ENCODE measurements at regions not wholly inside any gene's neighbourhood (a gene's known extent, or its start where the extent isn't known, plus 50 kb on each side); places are given as distances from the start of the nearest gene placed in this dataset.

DNA sequence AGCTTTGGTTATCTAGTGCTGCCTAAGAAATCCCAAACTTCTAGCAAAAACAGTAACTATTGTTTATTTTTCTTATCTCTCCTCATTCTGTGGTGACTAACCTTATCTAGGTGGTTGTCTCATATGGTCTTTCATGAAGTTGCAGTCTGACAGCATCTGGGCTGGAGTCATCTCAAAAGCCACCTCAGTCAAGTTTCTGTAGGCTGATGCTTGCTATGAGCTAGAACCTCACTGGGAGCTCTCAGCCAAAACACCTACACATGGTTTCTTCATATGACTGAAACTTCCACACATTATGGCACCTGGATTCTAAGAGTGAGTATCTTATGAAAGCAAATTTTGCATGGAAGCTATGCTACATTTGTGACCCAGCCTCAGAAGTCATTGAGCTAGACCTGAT is 596.4 kb upstream of the VRK2 start:
- no peak overlapping the region for H3K4me3 Mint-ChIP-seq (ENCODE audit: unreplicated experiment)
- no peak for TF ChIP-seq CTCF (IDR thresholded peaks at IDR 0.05; ENCODE audit: unreplicated experiment)
- no peak for DNase-seq (ENCODE audit: low spot score)
- no peak overlapping the region for H3K27ac Mint-ChIP-seq (ENCODE audit: unreplicated experiment)
- H3K27me3 Mint-ChIP-seq (ENCODE audit: unreplicated experiment): no peaks in the 10 kb centered on the region
- H3K4me1 Mint-ChIP-seq (ENCODE audit: unreplicated experiment): no peaks in the 10 kb centered on the region
- no peaks in the 10 kb centered on the region for H3K36me3 Mint-ChIP-seq (ENCODE audit: low read depth, unreplicated experiment)
- H3K9me3 Mint-ChIP-seq (ENCODE audit: unreplicated experiment): peaks cover under 1% of the 10 kb centered on the region

DNA sequence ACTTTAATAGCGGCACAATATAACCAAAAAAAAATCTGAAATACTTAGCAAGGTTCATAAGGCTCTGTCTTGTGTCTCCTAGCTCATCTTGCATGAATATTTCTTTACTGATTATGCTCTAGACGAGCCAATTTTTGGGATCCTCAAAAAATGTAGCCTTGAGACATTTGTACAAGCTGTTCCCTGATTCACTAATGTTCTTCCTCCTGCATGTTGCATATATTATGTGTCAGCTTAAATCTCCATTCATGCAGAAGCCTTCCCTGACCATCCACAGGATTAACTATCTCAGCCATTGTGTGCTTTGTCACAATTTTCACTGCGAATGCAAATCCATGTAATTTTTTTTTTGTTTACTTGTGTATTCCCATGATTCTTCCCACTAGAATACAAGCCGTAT is 594.0 kb upstream of the VRK2 start:
- Mint-ChIP-seq H3K4me3 (ENCODE audit: unreplicated experiment) (no peak overlapping the region), H3K27me3 (ENCODE audit: unreplicated experiment) (no peaks in the 10 kb centered on the region), H3K27ac (ENCODE audit: unreplicated experiment) (no peak overlapping the region), H3K9me3 (ENCODE audit: unreplicated experiment) (no peaks in the 10 kb centered on the region), H3K4me1 (ENCODE audit: unreplicated experiment) (no peaks in the 10 kb centered on the region), H3K36me3 (ENCODE audit: low read depth, unreplicated experiment) (no peaks in the 10 kb centered on the region)
- no peak for TF ChIP-seq CTCF (IDR thresholded peaks at IDR 0.05; ENCODE audit: unreplicated experiment)
- DNase-seq (ENCODE audit: low spot score): no peak

DNA sequence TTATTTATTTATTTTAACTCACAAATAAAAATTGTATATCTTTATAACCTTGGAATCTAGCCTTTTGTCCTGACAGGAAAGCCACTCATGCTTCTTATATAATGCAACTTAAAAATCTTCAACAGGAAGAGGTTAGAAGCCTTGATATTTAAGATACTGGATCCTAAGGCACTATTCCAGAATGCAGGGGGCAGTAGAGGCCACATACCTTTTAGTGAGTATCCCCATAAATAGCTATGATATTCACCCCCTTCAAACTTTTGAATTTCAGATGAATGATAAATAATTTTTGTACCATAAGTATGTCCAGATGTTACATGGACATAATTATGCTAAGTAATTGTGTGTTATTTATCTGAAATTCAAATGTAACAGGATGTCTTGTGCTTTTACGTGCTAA is 592.7 kb upstream of the VRK2 start:
- Mint-ChIP-seq H3K4me1 (ENCODE audit: unreplicated experiment) (no peaks in the 10 kb centered on the region), H3K9me3 (ENCODE audit: unreplicated experiment) (no peaks in the 10 kb centered on the region), H3K4me3 (ENCODE audit: unreplicated experiment) (no peak overlapping the region), H3K36me3 (ENCODE audit: low read depth, unreplicated experiment) (no peaks in the 10 kb centered on the region), H3K27ac (ENCODE audit: unreplicated experiment) (no peak overlapping the region), H3K27me3 (ENCODE audit: unreplicated experiment) (no peaks in the 10 kb centered on the region)
- no peak for DNase-seq (ENCODE audit: low spot score)
- no peak for TF ChIP-seq CTCF (IDR thresholded peaks at IDR 0.05; ENCODE audit: unreplicated experiment)

GRCh38 chr2:57460396-57461276 is 586.0 kb upstream of the VRK2 start:
- Mint-ChIP-seq H3K9me3 (ENCODE audit: unreplicated experiment) (no peaks in the 10 kb centered on the region), H3K27me3 (ENCODE audit: unreplicated experiment) (no peaks in the 10 kb centered on the region), H3K4me1 (ENCODE audit: unreplicated experiment) (no peaks in the 10 kb centered on the region), H3K36me3 (ENCODE audit: low read depth, unreplicated experiment) (no peaks in the 10 kb centered on the region), H3K4me3 (ENCODE audit: unreplicated experiment) (no peak overlapping the region), H3K27ac (ENCODE audit: unreplicated experiment) (no peak overlapping the region)
- no peak for TF ChIP-seq CTCF (IDR thresholded peaks at IDR 0.05; ENCODE audit: unreplicated experiment)
- DNase-seq (ENCODE audit: low spot score): no peak

DNA sequence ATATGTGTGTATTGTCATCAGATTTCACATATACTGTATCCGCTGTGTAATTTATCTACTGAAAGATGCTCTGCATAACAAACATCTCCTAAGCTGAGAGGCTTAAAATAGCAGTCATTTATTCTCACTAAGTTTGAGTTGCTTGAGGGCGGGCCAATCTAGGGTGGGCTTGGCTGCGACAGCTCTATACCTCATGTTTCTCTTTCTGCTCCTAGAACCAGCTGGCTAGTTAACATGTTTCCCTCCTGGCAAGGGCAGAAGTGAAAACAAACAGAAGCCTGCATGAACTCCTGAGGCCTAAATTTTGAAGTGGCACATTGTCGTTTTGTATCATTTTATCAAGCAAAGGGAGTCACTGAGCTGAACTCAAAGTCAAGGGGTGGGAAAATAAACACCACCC is 585.0 kb upstream of the VRK2 start:
- H3K9me3 Mint-ChIP-seq (ENCODE audit: unreplicated experiment): no peaks in the 10 kb centered on the region
- TF ChIP-seq CTCF (IDR thresholded peaks at IDR 0.05; ENCODE audit: unreplicated experiment): no peak

More for the DNA sequence above, 585.0 kb upstream of the VRK2 start:
- no peaks in the 10 kb centered on the region for H3K27me3 Mint-ChIP-seq (ENCODE audit: unreplicated experiment)
- no peak overlapping the region for H3K4me3 Mint-ChIP-seq (ENCODE audit: unreplicated experiment)
- no peaks in the 10 kb centered on the region for H3K4me1 Mint-ChIP-seq (ENCODE audit: unreplicated experiment)
- no peak overlapping the region for H3K27ac Mint-ChIP-seq (ENCODE audit: unreplicated experiment)
- no peaks in the 10 kb centered on the region for H3K36me3 Mint-ChIP-seq (ENCODE audit: low read depth, unreplicated experiment)
- no peak for DNase-seq (ENCODE audit: low spot score)
